GM12873 (cell line): ENCODE measurements at regions not wholly inside any gene's neighbourhood (a gene's known extent, or its start where the extent isn't known, plus 50 kb on each side); places are given as distances from the start of the nearest gene placed in this dataset.

Experiments
- TF ChIP-seq, protein P1 (sequence below): IDR thresholded peaks from 2 replicates; pipeline ENCODE4 v1.5.1; 2012; ENCODE audit warnings: low read depth, mild to moderate bottlenecking, moderate library complexity, low read length, control low read depth; ENCODE audit not compliant: insufficient read depth; ENCODE audit errors: missing control alignments

GRCh38 chr5:81914696-81915095 is 57.1 kb upstream of the ATG10 start:
- TF ChIP-seq, protein P1, sequence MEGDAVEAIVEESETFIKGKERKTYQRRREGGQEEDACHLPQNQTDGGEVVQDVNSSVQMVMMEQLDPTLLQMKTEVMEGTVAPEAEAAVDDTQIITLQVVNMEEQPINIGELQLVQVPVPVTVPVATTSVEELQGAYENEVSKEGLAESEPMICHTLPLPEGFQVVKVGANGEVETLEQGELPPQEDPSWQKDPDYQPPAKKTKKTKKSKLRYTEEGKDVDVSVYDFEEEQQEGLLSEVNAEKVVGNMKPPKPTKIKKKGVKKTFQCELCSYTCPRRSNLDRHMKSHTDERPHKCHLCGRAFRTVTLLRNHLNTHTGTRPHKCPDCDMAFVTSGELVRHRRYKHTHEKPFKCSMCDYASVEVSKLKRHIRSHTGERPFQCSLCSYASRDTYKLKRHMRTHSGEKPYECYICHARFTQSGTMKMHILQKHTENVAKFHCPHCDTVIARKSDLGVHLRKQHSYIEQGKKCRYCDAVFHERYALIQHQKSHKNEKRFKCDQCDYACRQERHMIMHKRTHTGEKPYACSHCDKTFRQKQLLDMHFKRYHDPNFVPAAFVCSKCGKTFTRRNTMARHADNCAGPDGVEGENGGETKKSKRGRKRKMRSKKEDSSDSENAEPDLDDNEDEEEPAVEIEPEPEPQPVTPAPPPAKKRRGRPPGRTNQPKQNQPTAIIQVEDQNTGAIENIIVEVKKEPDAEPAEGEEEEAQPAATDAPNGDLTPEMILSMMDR: no peak

GRCh38 chr5:81912933-81913332 is 58.9 kb upstream of the ATG10 start:
- TF ChIP-seq, protein P1: no peak

- TF ChIP-seq, protein P1: no peak
Observed at GRCh38 chr5:81909677-81910076, 62.1 kb upstream of the ATG10 start.

DNA sequence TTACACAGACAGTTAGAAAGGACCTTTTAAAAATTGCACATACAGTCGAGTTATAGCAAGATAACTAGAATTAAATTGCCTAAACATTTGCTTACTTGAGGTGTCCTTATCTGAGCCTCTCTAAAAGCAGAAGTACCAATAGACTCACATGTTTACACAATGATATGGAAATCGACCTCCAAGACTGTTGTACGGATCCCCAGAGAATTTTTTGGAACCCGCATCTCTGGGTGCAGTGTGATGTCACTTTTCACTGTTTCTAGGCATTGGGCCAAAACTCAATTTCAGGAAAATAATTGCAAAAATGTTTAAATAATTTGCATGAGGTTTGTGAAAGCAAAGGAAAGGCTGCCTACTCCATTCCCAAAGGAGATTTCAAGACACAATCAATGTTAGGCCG is 63.1 kb upstream of the ATG10 start:
- TF ChIP-seq, protein P1: no peak

DNA sequence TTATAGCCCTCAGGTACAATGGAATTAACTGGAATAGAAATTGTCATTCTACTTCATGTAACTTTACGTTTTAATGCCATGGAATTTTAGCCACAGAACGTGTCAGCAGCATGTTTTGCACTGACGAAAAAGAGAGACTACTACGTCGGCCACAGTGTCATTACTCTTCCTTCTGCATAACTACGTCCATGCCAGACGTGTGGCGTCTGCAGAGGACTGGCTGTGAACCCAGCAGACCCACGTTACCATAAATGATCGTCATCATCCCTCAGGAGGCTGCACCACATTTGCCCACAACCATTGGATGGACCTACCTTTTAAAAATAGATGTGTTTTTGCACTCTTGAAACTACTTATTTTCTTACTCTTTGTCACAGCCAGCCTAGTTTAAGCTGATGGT is 63.8 kb upstream of the ATG10 start:
- TF ChIP-seq, protein P1: no peak

DNA sequence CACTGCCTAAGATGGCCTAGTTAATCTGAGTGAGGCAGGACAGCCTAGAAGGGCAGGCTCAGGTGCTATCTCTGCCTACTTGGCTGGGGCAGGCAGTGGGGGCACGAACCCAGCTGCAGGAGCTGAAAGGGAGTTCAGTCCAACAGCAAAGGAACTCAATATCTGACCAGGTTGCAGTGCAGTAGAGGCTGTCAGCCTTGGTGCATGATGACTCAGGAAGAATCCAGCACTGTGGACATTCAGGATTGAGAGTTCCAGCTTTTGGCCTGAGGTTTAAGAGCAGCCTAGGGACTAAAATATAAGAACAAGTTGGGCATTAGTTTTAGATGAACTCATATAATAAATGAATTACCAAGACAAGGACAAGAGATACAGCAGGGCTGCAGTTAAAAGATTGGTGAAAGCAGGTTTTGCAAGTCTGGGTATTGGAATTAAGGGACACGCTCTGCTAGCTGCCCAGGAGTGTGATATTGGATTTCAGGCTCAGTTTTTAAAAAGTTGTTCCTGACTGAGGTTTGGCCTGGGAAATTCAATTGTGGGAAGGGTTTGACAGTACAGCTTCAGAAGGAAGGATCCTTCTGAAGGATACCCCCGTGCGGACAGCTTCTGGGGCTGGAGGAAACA is 64.7 kb upstream of the ATG10 start:
- TF ChIP-seq, protein P1: no peak

DNA sequence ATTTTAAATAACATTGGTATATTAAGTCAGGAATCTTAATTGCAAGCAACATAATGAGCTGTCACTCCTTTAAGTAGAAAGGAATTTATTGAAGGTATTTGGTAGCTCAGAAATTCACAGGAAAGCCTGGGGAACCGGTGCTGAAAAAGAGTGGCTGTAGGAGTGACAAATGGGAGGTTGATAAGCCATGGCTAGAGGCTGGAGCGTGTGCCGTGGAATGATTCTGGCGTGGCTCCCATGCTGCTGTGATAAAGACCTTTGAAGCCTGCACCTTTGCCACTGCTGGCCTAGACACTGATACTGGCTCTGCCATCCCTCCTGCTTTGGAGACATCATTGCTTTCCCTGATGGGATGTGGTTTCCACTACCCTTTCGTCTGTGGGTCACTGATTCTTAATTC is 65.7 kb upstream of the ATG10 start:
- TF ChIP-seq, protein P1: no peak
